Heart left ventricle (tissue), 16 donors: ENCODE measurements at regions not wholly inside any gene's neighbourhood (a gene's known extent, or its start where the extent isn't known, plus 50 kb on each side); places are given as distances from the start of the nearest gene placed in this dataset.
A peak's percentile ranks its signal among the peaks of the same experiment; 100 is the strongest.

Experiments used
- ATAC-seq, 4 donors: fragments of 200-7000 bp; cut with Tn5 transposase; one replicate each; pipeline ENCODE4 v1.9.1; 2020 to 2022; ENCODE audit warnings: moderate library complexity in 4 of 4, mild to moderate bottlenecking in 3 of 4, moderate number of reproducible peaks in 1 of 4
- DNase-seq, 5 donors: peaks; one replicate each; pipeline ENCODE4 v3.0.0-alpha.2; 2020
- H3K27ac ChIP-seq, 12 donors: fragments of 200-600 bp; sonication (generic) in 4 of 12; one replicate each; pipeline versions ENCODE4 v1.5.0 to v1.8.0; 2016 to 2022; ENCODE audit warnings: mild to moderate bottlenecking in 2 of 12
- H3K27me3 ChIP-seq, 9 donors: fragments of 200-600 bp; sonication (generic) in 2 of 9; one replicate each; pipeline versions ENCODE4 v1.5.1 to v1.8.0; 2016 to 2022; ENCODE audit warnings: mild to moderate bottlenecking in 3 of 9
- H3K36me3 ChIP-seq, 9 donors: fragments of 200-600 bp; sonication (generic) in 2 of 9; one replicate each; pipeline versions ENCODE4 v1.5.0 to v1.8.0; 2018 to 2022; ENCODE audit warnings: mild to moderate bottlenecking in 2 of 9
- H3K4me1 ChIP-seq, 12 donors: fragments of 200-600 bp; sonication (generic) in 4 of 12; one replicate each; pipeline versions ENCODE4 v1.5.0 to v1.8.0; 2016 to 2022; ENCODE audit warnings: mild to moderate bottlenecking in 3 of 12
- H3K4me3 ChIP-seq, 12 donors: fragments of 200-600 bp; sonication (generic) in 4 of 12; one replicate each; pipeline versions ENCODE4 v1.5.0 to v1.8.0; 2017 to 2022; ENCODE audit warnings: mild to moderate bottlenecking in 9 of 12, moderate library complexity in 4 of 12
- H3K9me3 ChIP-seq, 12 donors: fragments of 200-600 bp; sonication (generic) in 4 of 12; one replicate each; pipeline versions ENCODE4 v1.5.0 to v1.8.0; 2016 to 2022; ENCODE audit warnings: mild to moderate bottlenecking in 1 of 12
- CTCF ChIP-seq, 12 donors: fragments of 200-600 bp; sonication (generic) in 4 of 12; IDR thresholded peaks; one replicate each; pipeline versions ENCODE4 v1.5.0 to v1.8.0; 2018 to 2022; ENCODE audit warnings: antibody characterized with exemption in 12 of 12, mild to moderate bottlenecking in 5 of 12
- POLR2A ChIP-seq, 2 donors: fragments of 450-650 bp; IDR thresholded peaks; one replicate each; pipeline ENCODE4 v1.6.1; 2017; ENCODE audit warnings: antibody characterized with exemption in 2 of 2, mild to moderate bottlenecking in 2 of 2, moderate library complexity in 2 of 2
- WGBS, 4 donors: extraction: QIAGEN DNeasy Blood & Tissue Kit in 2 of 4; methylation state at CpG; one replicate each; pipeline versions ENCODE4 v1.1.5 to v1.1.7; 2013 to 2018; 5-methylcytosine and 5-hydroxymethylcytosine counted together
- intact Hi-C, 10 donors: fragments of 100-400 bp; cut with DNase I; formaldehyde crosslinking; loops; one replicate each; pipeline versions ENCODE4 v1.11.1 to v1.14.2; 2022
- donor health status: ischemic (EF 13 %, LVEDD 7.1; RV severe dilation, severe dysfunction).
- donor health status: healthy with polysubstance abuse.
- donor health status: DM: no; HTN: yes; CAD: no.
- donor health status: DM: no; HTN: no; CAD: no.
- donor health status: ischemic (EF 25% LVEDD 6.9; RV normal size, moderate dysfunction).
- donor health status: ischemic (EF 25% LVEDD 5.7; RV mildly dilated, moderate dysfunction).
- donor health status: healthy.
- donor health status: DM: yes; HTN: yes; CAD: no.
- donor health status: ischemic (EF 35%, LVEDD 5.7; RV mildly dilated, moderate dysfunction).
- donor health status: nonischemic (EF 11% LVEDD 7.7; RV severe dilation, severe dysfunction).
- donor health status: DM: yes; HTN: yes; CAD: no.
- donor health status: PGD.
- donor health status: ischemic (EF 29% LVEDD 5.4; RV normal size, mild dysfunction).
- donor health status: nonischemic (EF 23%, LVEDD 6.1; RV moderate dilation, normal function).

GRCh38 chr15:60126200-60126599 lies 122.1 kb downstream of the FOXB1 start:
- DNase-seq, result no peak
- Histone ChIP-seq H3K4me3 (no peak overlapping the region), H3K4me1 (peaks cover 0 to 10% (median 0%) of the 10 kb centered on the region in 12 donors), H3K36me3 (no peaks in the 10 kb centered on the region), H3K27me3 (peaks cover 0 to 17% (median 0%) of the 10 kb centered on the region in 9 donors), H3K9me3 (no peaks in the 10 kb centered on the region), H3K27ac (no peak overlapping the region)
- intact Hi-C loops, result no loop called here
- 88 to 94% (median 89%) methylated on average over 4 of the region's 4 CpGs for WGBS, 4 donors
- TF ChIP-seq POLR2A (IDR thresholded peaks at IDR 0.05) (no peak), CTCF (IDR thresholded peaks at IDR 0.05) (no peak)
- ATAC-seq, result peak in 1 of 4 donors; percentile 18

GRCh38 chr15:60126661-60127060 lies 122.5 kb downstream of the FOXB1 start:
- intact Hi-C loops, result no loop called here
- Histone ChIP-seq H3K36me3 (no peaks in the 10 kb centered on the region), H3K27ac (no peak overlapping the region), H3K4me1 (peaks cover 0 to 10% (median 0%) of the 10 kb centered on the region in 12 donors), H3K9me3 (no peaks in the 10 kb centered on the region), H3K4me3 (no peak overlapping the region), H3K27me3 (peaks cover 0 to 17% (median 0%) of the 10 kb centered on the region in 9 donors)
- 85 to 94% (median 88%) methylated on average over 5 of the region's 5 CpGs for WGBS, 4 donors
- TF ChIP-seq CTCF (IDR thresholded peaks at IDR 0.05) (no peak), POLR2A (IDR thresholded peaks at IDR 0.05) (no peak)
- ATAC-seq, result no peak
- DNase-seq, result no peak

- peak overlapping the region; percentile 13 to 83 (median 57) for H3K27ac ChIP-seq
- no peaks in the 10 kb centered on the region for H3K9me3 ChIP-seq
- TF ChIP-seq CTCF (IDR thresholded peaks at IDR 0.05), result no peak
- no peak for TF ChIP-seq POLR2A (IDR thresholded peaks at IDR 0.05)
- H3K4me1 ChIP-seq, result peaks cover 0 to 10% (median 0%) of the 10 kb centered on the region in 12 donors
- WGBS, 4 donors, result 15 to 22% (median 19%) methylated on average over 5 of the region's 5 CpGs
- H3K4me3 ChIP-seq, result peak overlapping the region; percentile 18 to 68 (median 56)
- intact Hi-C loops, result no loop called here
- H3K27me3 ChIP-seq, result peaks cover 0 to 14% (median 0%) of the 10 kb centered on the region in 9 donors
- no peaks in the 10 kb centered on the region for H3K36me3 ChIP-seq
- no peak for DNase-seq
- no peak for ATAC-seq
Measured at GRCh38 chr15:60128000-60128376, 123.9 kb downstream of the FOXB1 start.

- H3K4me3 ChIP-seq, result no peak overlapping the region
- H3K27me3 ChIP-seq, result peaks cover 0 to 14% (median 0%) of the 10 kb centered on the region in 9 donors
- WGBS, 4 donors, result 40 to 52% (median 50%) methylated on average over 5 of the region's 5 CpGs
- TF ChIP-seq CTCF (IDR thresholded peaks at IDR 0.05), result no peak
- no peak for TF ChIP-seq POLR2A (IDR thresholded peaks at IDR 0.05)
- intact Hi-C loops, result no loop called here
- H3K9me3 ChIP-seq, result no peaks in the 10 kb centered on the region
- peaks cover 0 to 10% (median 0%) of the 10 kb centered on the region in 12 donors for H3K4me1 ChIP-seq
- no peak for ATAC-seq
- DNase-seq, result no peak
- H3K27ac ChIP-seq, result no peak overlapping the region
- no peaks in the 10 kb centered on the region for H3K36me3 ChIP-seq
Measured at GRCh38 chr15:60128710-60129109, 124.6 kb downstream of the FOXB1 start.
